Neural progenitor cell (in vitro differentiated cells): ENCODE measurements at regions not wholly inside any gene's neighbourhood (a gene's known extent, or its start where the extent isn't known, plus 50 kb on each side); places are given as distances from the start of the nearest gene placed in this dataset.
A peak's percentile ranks its signal among the peaks of the same experiment; 100 is the strongest.

Source experiments
- DNase-seq: peaks from one replicate; pipeline ENCODE4 v3.0.0-alpha.2; 2016; ENCODE audit warnings: low spot score
- H2AFZ ChIP-seq: fragments of 200-600 bp; sonication (generic); replicated peaks from 2 replicates; pipeline ENCODE4 v1.6.1; 2016; ENCODE audit warnings: antibody characterized with exemption
- H3F3A ChIP-seq: fragments of 200-600 bp; sonication (generic); 2 replicates; pipeline ENCODE4 v1.6.1; 2016; ENCODE audit warnings: antibody characterized with exemption, low read depth
- H3K27ac ChIP-seq: fragments of 200-600 bp; sonication (generic); 2 replicates; pipeline ENCODE4 v1.5.1; 2016; ENCODE audit warnings: mild to moderate bottlenecking
- H3K27me3 ChIP-seq: fragments of 200-600 bp; sonication (generic); 2 replicates; pipeline ENCODE4 v1.6.1; 2016; ENCODE audit warnings: mild to moderate bottlenecking, moderate library complexity
- H3K36me3 ChIP-seq: fragments of 200-600 bp; sonication (generic); 2 replicates; pipeline ENCODE4 v1.5.1; 2016
- H3K4me1 ChIP-seq: fragments of 200-600 bp; sonication (generic); 2 replicates; pipeline ENCODE4 v1.6.1; 2016; ENCODE audit warnings: mixed run types
- H3K4me2 ChIP-seq: fragments of 200-600 bp; sonication (generic); 2 replicates; pipeline ENCODE4 v1.6.1; 2016
- H3K4me3 ChIP-seq: fragments of 200-600 bp; sonication (generic); 2 replicates; pipeline ENCODE4 v1.5.1; 2016
- H3K79me2 ChIP-seq: fragments of 200-600 bp; sonication (generic); 2 replicates; pipeline ENCODE4 v1.6.1; 2016; ENCODE audit warnings: low read depth
- H3K9ac ChIP-seq: fragments of 200-600 bp; sonication (generic); 2 replicates; pipeline ENCODE4 v1.6.1; 2016
- H3K9me3 ChIP-seq: fragments of 200-600 bp; sonication (generic); 2 replicates; pipeline ENCODE4 v1.5.1; 2016; ENCODE audit warnings: low read depth
- H4K20me1 ChIP-seq: fragments of 200-600 bp; sonication (generic); 2 replicates; pipeline ENCODE4 v1.6.1; 2016; ENCODE audit warnings: low read depth
- H3K27ac Mint-ChIP-seq: 3 replicates; pipeline ENCODE4 v1.8.0; 2021; ENCODE audit warnings: mixed read lengths
- H3K27me3 Mint-ChIP-seq: 2 replicates; pipeline ENCODE4 v1.8.0; 2022; ENCODE audit warnings: low read depth, mild to moderate bottlenecking, inconsistent platforms, moderate library complexity, mixed read lengths; ENCODE audit not compliant: insufficient read depth
- H3K36me3 Mint-ChIP-seq: 3 replicates; pipeline ENCODE4 v1.8.0; 2021; ENCODE audit warnings: mixed read lengths
- H3K4me1 Mint-ChIP-seq: 3 replicates; pipeline ENCODE4 v1.8.0; 2021; ENCODE audit warnings: mixed read lengths
- H3K4me3 Mint-ChIP-seq: 3 replicates; pipeline ENCODE4 v1.8.0; 2021; ENCODE audit warnings: mild to moderate bottlenecking, moderate library complexity, mixed read lengths
- H3K9me3 Mint-ChIP-seq: 3 replicates; pipeline ENCODE4 v1.8.0; 2020; ENCODE audit warnings: mixed read lengths
- CTCF ChIP-seq: fragments of 200-600 bp; sonication (generic); IDR thresholded peaks from 2 replicates; pipeline ENCODE4 v1.5.1; 2017; ENCODE audit warnings: antibody characterized with exemption, mild to moderate bottlenecking
- EZH2 ChIP-seq: fragments of 200-600 bp; sonication (generic); IDR thresholded peaks from 2 replicates; pipeline ENCODE4 v1.6.1; 2017; ENCODE audit warnings: antibody characterized with exemption, mild to moderate bottlenecking, moderate library complexity
- EZH2phosphoT487 ChIP-seq: fragments of 200-600 bp; sonication (generic); IDR thresholded peaks from 2 replicates; pipeline ENCODE4 v1.6.1; 2017; ENCODE audit warnings: antibody characterized with exemption

- DNase-seq, result no peak
- Histone ChIP-seq H3F3A (no peaks in the 10 kb centered on the region), H3K36me3 (no peaks in the 10 kb centered on the region), H4K20me1 (no peaks in the 10 kb centered on the region), H3K27ac (no peak overlapping the region), H3K4me3 (no peak overlapping the region), H3K9ac (no peak overlapping the region), H3K27me3 (no peaks in the 10 kb centered on the region), H3K4me1 (no peaks in the 10 kb centered on the region), H3K4me2 (no peak overlapping the region), H3K79me2 (no peaks in the 10 kb centered on the region), H3K9me3 (no peaks in the 10 kb centered on the region), H2AFZ (peak overlapping the region; percentile 48)
- no peaks in the 10 kb centered on the region for H3K36me3 Mint-ChIP-seq
- H3K27me3 Mint-ChIP-seq, result no peaks in the 10 kb centered on the region
- H3K9me3 Mint-ChIP-seq, result peaks cover 2% of the 10 kb centered on the region
- no peaks in the 10 kb centered on the region for H3K4me1 Mint-ChIP-seq
- no peak overlapping the region for H3K27ac Mint-ChIP-seq
- TF ChIP-seq EZH2phosphoT487 (no peak), CTCF (no peak), EZH2 (no peak)
- H3K4me3 Mint-ChIP-seq, result no peak overlapping the region
Measured at GRCh38 chr4:27506401-27506800, 645.8 kb downstream of the STIM2 start.

GRCh38 chr4:27514711-27515110 is 654.1 kb downstream of the STIM2 start:
- H2AFZ ChIP-seq, result no peak overlapping the region
- no peaks in the 10 kb centered on the region for H3K4me1 ChIP-seq
- H3K4me3 Mint-ChIP-seq, result no peak overlapping the region
- H3K9me3 Mint-ChIP-seq, result peaks cover 5% of the 10 kb centered on the region
- no peaks in the 10 kb centered on the region for H3K9me3 ChIP-seq
- TF ChIP-seq EZH2, result no peak
- TF ChIP-seq CTCF, result no peak
- no peak for TF ChIP-seq EZH2phosphoT487
- H3K4me2 ChIP-seq, result no peak overlapping the region
- H3K27me3 ChIP-seq, result no peaks in the 10 kb centered on the region
- H3K27ac Mint-ChIP-seq, result no peak overlapping the region
- H3K4me1 Mint-ChIP-seq, result no peaks in the 10 kb centered on the region
- no peaks in the 10 kb centered on the region for H3K27me3 Mint-ChIP-seq
- H3K79me2 ChIP-seq, result no peaks in the 10 kb centered on the region
- H3K36me3 ChIP-seq, result no peaks in the 10 kb centered on the region
- DNase-seq, result no peak
- H3K36me3 Mint-ChIP-seq, result no peaks in the 10 kb centered on the region
- no peak overlapping the region for H3K27ac ChIP-seq
- no peak overlapping the region for H3K9ac ChIP-seq
- no peaks in the 10 kb centered on the region for H3F3A ChIP-seq
- H3K4me3 ChIP-seq, result no peak overlapping the region
- H4K20me1 ChIP-seq, result no peaks in the 10 kb centered on the region

GRCh38 chr4:27515140-27515539 is 654.5 kb downstream of the STIM2 start:
- H3K4me1 Mint-ChIP-seq, result no peaks in the 10 kb centered on the region
- H3K4me1 ChIP-seq, result no peaks in the 10 kb centered on the region
- no peak overlapping the region for H3K4me2 ChIP-seq
- no peak overlapping the region for H3K27ac Mint-ChIP-seq
- H3K36me3 Mint-ChIP-seq, result no peaks in the 10 kb centered on the region
- H3K27me3 ChIP-seq, result no peaks in the 10 kb centered on the region
- H3K4me3 ChIP-seq, result no peak overlapping the region
- peaks cover 5% of the 10 kb centered on the region for H3K9me3 Mint-ChIP-seq
- no peaks in the 10 kb centered on the region for H4K20me1 ChIP-seq
- H3K27me3 Mint-ChIP-seq, result no peaks in the 10 kb centered on the region
- H3K79me2 ChIP-seq, result no peaks in the 10 kb centered on the region
- H3K36me3 ChIP-seq, result no peaks in the 10 kb centered on the region
- no peaks in the 10 kb centered on the region for H3K9me3 ChIP-seq
- no peak overlapping the region for H3K9ac ChIP-seq
- no peak overlapping the region for H2AFZ ChIP-seq
- TF ChIP-seq EZH2phosphoT487 (no peak), CTCF (no peak), EZH2 (no peak)
- DNase-seq, result no peak
- H3K4me3 Mint-ChIP-seq, result no peak overlapping the region
- H3F3A ChIP-seq, result no peaks in the 10 kb centered on the region
- no peak overlapping the region for H3K27ac ChIP-seq

GRCh38 chr4:27518876-27519275 is 658.2 kb downstream of the STIM2 start:
- H3K36me3 ChIP-seq, result no peaks in the 10 kb centered on the region
- Mint-ChIP-seq H3K4me1 (peaks cover 3% of the 10 kb centered on the region), H3K9me3 (no peaks in the 10 kb centered on the region), H3K4me3 (no peak overlapping the region), H3K27me3 (no peaks in the 10 kb centered on the region), H3K27ac (no peak overlapping the region), H3K36me3 (no peaks in the 10 kb centered on the region)
- H3K4me2 ChIP-seq, result no peak overlapping the region
- H3F3A ChIP-seq, result no peaks in the 10 kb centered on the region
- no peaks in the 10 kb centered on the region for H4K20me1 ChIP-seq
- H3K9me3 ChIP-seq, result no peaks in the 10 kb centered on the region
- H3K27ac ChIP-seq, result no peak overlapping the region
- H3K9ac ChIP-seq, result no peak overlapping the region
- no peaks in the 10 kb centered on the region for H3K4me1 ChIP-seq
- H3K4me3 ChIP-seq, result no peak overlapping the region
- no peak overlapping the region for H2AFZ ChIP-seq
- H3K79me2 ChIP-seq, result no peaks in the 10 kb centered on the region
- H3K27me3 ChIP-seq, result no peaks in the 10 kb centered on the region
- TF ChIP-seq CTCF, result no peak
- no peak for TF ChIP-seq EZH2
- no peak for TF ChIP-seq EZH2phosphoT487
- DNase-seq, result no peak
